Esophagus muscularis mucosa (tissue), 4 donors: ENCODE measurements at regions not wholly inside any gene's neighbourhood (a gene's known extent, or its start where the extent isn't known, plus 50 kb on each side); places are given as distances from the start of the nearest gene placed in this dataset.

Experiments
- DNase-seq: peaks from one replicate; pipeline ENCODE4 v3.0.0-alpha.2; 2017; ENCODE audit errors: extremely low spot score
- H3K27ac ChIP-seq, 4 donors: fragments of 200-600 bp; sonication (generic); replicated peaks in 1 of 4; 1 replicate in 3 of 4; 2 replicates in 1 of 4; pipeline ENCODE4 v1.5.1; 2016 to 2019; ENCODE audit warnings: mild to moderate bottlenecking in 1 of 4
- H3K27me3 ChIP-seq, 4 donors: fragments of 200-600 bp; sonication (generic); one replicate each; pipeline versions ENCODE4 v1.5.1 to v1.6.0; 2016 to 2019
- H3K36me3 ChIP-seq, 4 donors: fragments of 200-600 bp; sonication (generic); one replicate each; pipeline ENCODE4 v1.5.1; 2016 to 2019
- H3K4me1 ChIP-seq, 4 donors: fragments of 200-600 bp; sonication (generic); one replicate each; pipeline ENCODE4 v1.5.1; 2016 to 2019
- H3K4me3 ChIP-seq, 4 donors: fragments of 200-600 bp; sonication (generic); 1 replicate in 2 of 4; 2 replicates in 2 of 4; pipeline ENCODE4 v1.5.1; 2016 to 2019; ENCODE audit warnings: mild to moderate bottlenecking in 4 of 4, moderate library complexity in 1 of 4
- H3K9me3 ChIP-seq, 4 donors: fragments of 200-600 bp; sonication (generic); 1 replicate in 3 of 4; 2 replicates in 1 of 4; pipeline ENCODE4 v1.5.1; 2016 to 2019
- CTCF ChIP-seq, 3 experiments: fragments of 200-600 bp in 2 of 3; fragments of 450-650 bp in 1 of 3; sonication (generic) in 2 of 3; IDR thresholded peaks; one replicate each; pipeline ENCODE4 v1.5.1; 2017 to 2019; ENCODE audit warnings: antibody characterized with exemption in 3 of 3, mild to moderate bottlenecking in 2 of 3, moderate library complexity in 1 of 3
- EP300 ChIP-seq: sonication (generic); formaldehyde crosslinking; IDR thresholded peaks from one replicate; pipeline ENCODE4 v1.6.1; 2017; ENCODE audit warnings: antibody characterized with exemption
- POLR2A ChIP-seq: fragments of 450-650 bp; IDR thresholded peaks from one replicate; pipeline ENCODE4 v1.6.1; 2017; ENCODE audit warnings: antibody characterized with exemption, moderate library complexity, mild to moderate bottlenecking, low read depth
- POLR2AphosphoS5 ChIP-seq, 2 donors: sonication (generic); formaldehyde crosslinking; IDR thresholded peaks; one replicate each; pipeline ENCODE4 v1.6.1; 2017; ENCODE audit warnings: antibody characterized with exemption in 2 of 2
- WGBS: methylation state at CpG from one replicate; pipeline ENCODE4 v1.1.5; 2018; 5-methylcytosine and 5-hydroxymethylcytosine counted together
- intact Hi-C: fragments of 100-400 bp; cut with DNase I; formaldehyde crosslinking; loops from one replicate; pipeline ENCODE4 v1.15.1; 2023

GRCh38 chr21:29449306-29449950 lies 150.7 kb downstream of the BACH1 start:
- Histone ChIP-seq H3K27me3 (no peaks in the 10 kb centered on the region), H3K36me3 (no peaks in the 10 kb centered on the region), H3K4me3 (no peak overlapping the region), H3K4me1 (no peaks in the 10 kb centered on the region), H3K9me3 (peaks cover 0 to 12% (median 4%) of the 10 kb centered on the region in 4 donors), H3K27ac (no peak overlapping the region)
- TF ChIP-seq EP300 = no peak
- TF ChIP-seq CTCF (IDR thresholded peaks at IDR 0.05) = no peak
- TF ChIP-seq POLR2AphosphoS5 (IDR thresholded peaks at IDR 0.05) = no peak
- TF ChIP-seq POLR2A = no peak
- 86% methylated on average over 6 of the region's 6 CpGs for WGBS
- intact Hi-C loops = no loop called here
- DNase-seq = no peak

- WGBS = 89% methylated on average over 6 of the region's 6 CpGs
- no peak overlapping the region for H3K4me3 ChIP-seq
- H3K9me3 ChIP-seq = peaks cover 0 to 12% (median 4%) of the 10 kb centered on the region in 4 donors
- intact Hi-C loops = no loop called here
- H3K4me1 ChIP-seq = no peaks in the 10 kb centered on the region
- DNase-seq = no peak
- no peaks in the 10 kb centered on the region for H3K36me3 ChIP-seq
- H3K27ac ChIP-seq = no peak overlapping the region
- no peaks in the 10 kb centered on the region for H3K27me3 ChIP-seq
- no peak for TF ChIP-seq POLR2A
- no peak for TF ChIP-seq CTCF (IDR thresholded peaks at IDR 0.05)
- no peak for TF ChIP-seq POLR2AphosphoS5 (IDR thresholded peaks at IDR 0.05)
- no peak for TF ChIP-seq EP300
These were observed 151.3 kb downstream of the BACH1 start for GRCh38 chr21:29450058-29450457.

GRCh38 chr21:29453511-29453910 lies 154.8 kb downstream of the BACH1 start:
- Histone ChIP-seq H3K36me3 (no peaks in the 10 kb centered on the region), H3K9me3 (peaks cover 0 to 7% (median under 1%) of the 10 kb centered on the region in 4 donors), H3K4me1 (no peaks in the 10 kb centered on the region), H3K27me3 (no peaks in the 10 kb centered on the region), H3K27ac (no peak overlapping the region), H3K4me3 (no peak overlapping the region)
- TF ChIP-seq POLR2A (no peak), EP300 (no peak), CTCF (IDR thresholded peaks at IDR 0.05) (no peak), POLR2AphosphoS5 (IDR thresholded peaks at IDR 0.05) (no peak)
- intact Hi-C loops = no loop called here
- WGBS = 80% methylated on average over 3 of the region's 3 CpGs
- DNase-seq = no peak

GRCh38 chr21:29454179-29454578 lies 155.5 kb downstream of the BACH1 start:
- Histone ChIP-seq H3K27ac (no peak overlapping the region), H3K4me3 (no peak overlapping the region), H3K27me3 (no peaks in the 10 kb centered on the region), H3K36me3 (no peaks in the 10 kb centered on the region), H3K4me1 (no peaks in the 10 kb centered on the region), H3K9me3 (peaks cover 0 to under 1% (median 0%) of the 10 kb centered on the region in 4 donors)
- TF ChIP-seq POLR2A (no peak), EP300 (no peak), CTCF (IDR thresholded peaks at IDR 0.05) (no peak), POLR2AphosphoS5 (IDR thresholded peaks at IDR 0.05) (no peak)
- DNase-seq = no peak
- intact Hi-C loops = no loop called here
- 79% methylated on average over 1 of the region's 1 CpG for WGBS

- Histone ChIP-seq H3K27ac (no peak overlapping the region), H3K9me3 (no peaks in the 10 kb centered on the region), H3K36me3 (peaks cover 0 to 7% (median 0%) of the 10 kb centered on the region in 4 donors), H3K4me1 (peaks cover 0 to 8% (median 0%) of the 10 kb centered on the region in 4 donors), H3K27me3 (no peaks in the 10 kb centered on the region), H3K4me3 (no peak overlapping the region)
- TF ChIP-seq EP300 (no peak), CTCF (IDR thresholded peaks at IDR 0.05) (no peak), POLR2AphosphoS5 (IDR thresholded peaks at IDR 0.05) (no peak), POLR2A (no peak)
- DNase-seq = no peak
- intact Hi-C loops = no loop called here
- WGBS = 94% methylated on average over 1 of the region's 1 CpG
These were observed 163.8 kb downstream of the BACH1 start for GRCh38 chr21:29462479-29462878.
